ENCODE measurements at regions not wholly inside any gene's neighbourhood (a gene's known extent, or its start where the extent isn't known, plus 50 kb on each side); places are given as distances from the start of the nearest gene placed in this dataset.

- TF ChIP-seq RAD21 (IDR thresholded peaks at IDR 0.05; ENCODE audit: low read depth) (peak; percentile 46), TEAD4 (IDR thresholded peaks at IDR 0.05) (no peak), YY1 (IDR thresholded peaks at IDR 0.05; ENCODE audit: low read depth) (no peak), CREB1 (IDR thresholded peaks at IDR 0.05; ENCODE audit: low read depth) (no peak)
Measured at GRCh38 chr3:17810759-17811158, 68.3 kb upstream of the TBC1D5 start.

DNA sequence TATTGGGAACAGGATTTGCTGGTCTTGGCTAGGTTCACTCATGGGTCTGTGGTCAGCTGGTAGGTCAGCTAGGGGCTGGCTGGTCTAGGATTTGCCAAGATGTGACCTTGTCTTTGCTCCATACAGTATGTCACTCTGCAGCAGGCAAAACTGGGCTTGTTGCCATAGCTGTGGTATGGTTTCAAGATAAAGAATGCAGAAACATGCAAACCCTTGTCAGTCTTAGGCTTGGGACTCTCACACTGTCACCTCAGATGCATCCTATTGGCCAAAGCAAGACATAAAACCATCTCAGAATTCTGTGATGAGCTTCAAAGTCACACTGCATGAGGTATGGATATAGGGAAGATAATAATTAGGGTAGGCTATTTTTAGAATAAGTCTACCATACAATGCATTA lies 66.6 kb upstream of the TBC1D5 start:
- no peak for TF ChIP-seq CREB1 (IDR thresholded peaks at IDR 0.05; ENCODE audit: low read depth)
- TF ChIP-seq TAF1 (IDR thresholded peaks at IDR 0.05; ENCODE audit: low read depth) = no peak
- TF ChIP-seq NFIC (IDR thresholded peaks at IDR 0.05) = no peak
- TF ChIP-seq, protein P1, sequence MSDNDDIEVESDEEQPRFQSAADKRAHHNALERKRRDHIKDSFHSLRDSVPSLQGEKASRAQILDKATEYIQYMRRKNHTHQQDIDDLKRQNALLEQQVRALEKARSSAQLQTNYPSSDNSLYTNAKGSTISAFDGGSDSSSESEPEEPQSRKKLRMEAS (IDR thresholded peaks at IDR 0.05) = no peak
- TF ChIP-seq YY1 (IDR thresholded peaks at IDR 0.05; ENCODE audit: low read depth) = no peak
- TF ChIP-seq CEBPB (IDR thresholded peaks at IDR 0.05) = no peak
- no peak for TF ChIP-seq EGR1 (IDR thresholded peaks at IDR 0.05)
- no peak for TF ChIP-seq ZBTB7A (IDR thresholded peaks at IDR 0.05; ENCODE audit: low read depth)
- no peak for TF ChIP-seq FOXM1 (IDR thresholded peaks at IDR 0.05; ENCODE audit: borderline replicate concordance, low read depth)
- TF ChIP-seq, protein P2, sequence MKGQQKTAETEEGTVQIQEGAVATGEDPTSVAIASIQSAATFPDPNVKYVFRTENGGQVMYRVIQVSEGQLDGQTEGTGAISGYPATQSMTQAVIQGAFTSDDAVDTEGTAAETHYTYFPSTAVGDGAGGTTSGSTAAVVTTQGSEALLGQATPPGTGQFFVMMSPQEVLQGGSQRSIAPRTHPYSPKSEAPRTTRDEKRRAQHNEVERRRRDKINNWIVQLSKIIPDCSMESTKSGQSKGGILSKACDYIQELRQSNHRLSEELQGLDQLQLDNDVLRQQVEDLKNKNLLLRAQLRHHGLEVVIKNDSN (IDR thresholded peaks at IDR 0.05) = no peak
- no peak for TF ChIP-seq RAD21 (IDR thresholded peaks at IDR 0.05; ENCODE audit: low read depth)
- no peak for TF ChIP-seq TEAD4 (IDR thresholded peaks at IDR 0.05)
- TF ChIP-seq REST (IDR thresholded peaks at IDR 0.05; ENCODE audit: low read depth) = no peak
- TF ChIP-seq EP300 (IDR thresholded peaks at IDR 0.05; ENCODE audit: borderline replicate concordance) = no peak
- no peak for TF ChIP-seq TCF12 (IDR thresholded peaks at IDR 0.05; ENCODE audit: low read depth)

GRCh38 chr3:17806876-17807275 lies 64.4 kb upstream of the TBC1D5 start:
- no peak for TF ChIP-seq CREB1 (IDR thresholded peaks at IDR 0.05; ENCODE audit: low read depth)
- TF ChIP-seq TAF1 (IDR thresholded peaks at IDR 0.05; ENCODE audit: low read depth) = no peak
- TF ChIP-seq REST (IDR thresholded peaks at IDR 0.05; ENCODE audit: low read depth) = no peak
- TF ChIP-seq, protein P2 (IDR thresholded peaks at IDR 0.05) = no peak
- no peak for TF ChIP-seq EP300 (IDR thresholded peaks at IDR 0.05; ENCODE audit: borderline replicate concordance)
- no peak for TF ChIP-seq NFIC (IDR thresholded peaks at IDR 0.05)
- TF ChIP-seq YY1 (IDR thresholded peaks at IDR 0.05; ENCODE audit: low read depth) = no peak
- TF ChIP-seq RAD21 (IDR thresholded peaks at IDR 0.05; ENCODE audit: low read depth) = no peak

GRCh38 chr3:17806201-17806600 lies 63.8 kb upstream of the TBC1D5 start:
- no peak for TF ChIP-seq TAF1 (IDR thresholded peaks at IDR 0.05; ENCODE audit: low read depth)
- TF ChIP-seq, protein P2 (IDR thresholded peaks at IDR 0.05) = no peak

DNA sequence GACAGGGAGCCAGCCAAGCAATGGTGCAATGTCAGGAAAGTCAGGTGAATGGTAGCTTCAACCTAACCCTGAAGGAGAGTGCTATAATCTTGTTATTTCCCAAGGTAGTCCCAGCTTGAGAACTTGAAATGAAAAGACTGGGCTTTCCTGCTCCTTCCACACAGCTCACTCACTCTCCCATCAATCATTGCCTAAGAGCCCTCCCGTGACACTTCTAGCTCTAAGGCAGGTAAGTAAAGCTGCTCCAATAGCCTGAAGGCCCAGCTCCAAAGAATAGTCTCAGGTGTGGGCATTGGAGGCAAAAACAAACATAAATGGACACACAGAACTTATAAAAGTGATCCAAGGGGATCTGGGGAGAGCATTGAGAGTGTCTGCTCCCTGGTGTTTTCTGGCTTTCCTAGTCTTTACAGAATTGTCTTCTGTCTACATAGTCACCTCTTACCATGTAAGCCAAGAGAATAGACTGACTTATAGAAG lies 63.1 kb upstream of the TBC1D5 start:
- no peak for TF ChIP-seq EP300 (IDR thresholded peaks at IDR 0.05; ENCODE audit: borderline replicate concordance)
- TF ChIP-seq, protein P2 (IDR thresholded peaks at IDR 0.05) = no peak
- no peak for TF ChIP-seq TAF1 (IDR thresholded peaks at IDR 0.05; ENCODE audit: low read depth)
- TF ChIP-seq RAD21 (IDR thresholded peaks at IDR 0.05; ENCODE audit: low read depth) = no peak
- TF ChIP-seq CREB1 (IDR thresholded peaks at IDR 0.05; ENCODE audit: low read depth) = no peak
- TF ChIP-seq CEBPB (IDR thresholded peaks at IDR 0.05) = no peak
- no peak for TF ChIP-seq FOXM1 (IDR thresholded peaks at IDR 0.05; ENCODE audit: borderline replicate concordance, low read depth)
- TF ChIP-seq, protein P1 (IDR thresholded peaks at IDR 0.05) = no peak
- no peak for TF ChIP-seq TEAD4 (IDR thresholded peaks at IDR 0.05)
- no peak for TF ChIP-seq REST (IDR thresholded peaks at IDR 0.05; ENCODE audit: low read depth)
- TF ChIP-seq TCF12 (IDR thresholded peaks at IDR 0.05; ENCODE audit: low read depth) = no peak
- TF ChIP-seq NFIC (IDR thresholded peaks at IDR 0.05) = no peak
- no peak for TF ChIP-seq YY1 (IDR thresholded peaks at IDR 0.05; ENCODE audit: low read depth)
- TF ChIP-seq EGR1 (IDR thresholded peaks at IDR 0.05) = no peak

All from Ishikawa (cell line).